GM12864 (cell line): ENCODE measurements at regions not wholly inside any gene's neighbourhood (a gene's known extent, or its start where the extent isn't known, plus 50 kb on each side); places are given as distances from the start of the nearest gene placed in this dataset.

ENCODE experiments used
- DNase-seq: peaks from one replicate; pipeline ENCODE4 v3.0.0-alpha.2; 2011; ENCODE audit warnings: low read depth
- H3K4me3 ChIP-seq: 2 replicates; pipeline ENCODE4 v1.5.1; 2011; ENCODE audit warnings: mild to moderate bottlenecking, low read depth, low read length, control low read depth
- TF ChIP-seq, protein P1 (sequence below): IDR thresholded peaks from 2 replicates; pipeline ENCODE4 v1.5.1; 2011; ENCODE audit warnings: low read depth, mild to moderate bottlenecking, moderate library complexity, low read length, control low read depth, inconsistent platforms; ENCODE audit errors: missing control alignments

DNA sequence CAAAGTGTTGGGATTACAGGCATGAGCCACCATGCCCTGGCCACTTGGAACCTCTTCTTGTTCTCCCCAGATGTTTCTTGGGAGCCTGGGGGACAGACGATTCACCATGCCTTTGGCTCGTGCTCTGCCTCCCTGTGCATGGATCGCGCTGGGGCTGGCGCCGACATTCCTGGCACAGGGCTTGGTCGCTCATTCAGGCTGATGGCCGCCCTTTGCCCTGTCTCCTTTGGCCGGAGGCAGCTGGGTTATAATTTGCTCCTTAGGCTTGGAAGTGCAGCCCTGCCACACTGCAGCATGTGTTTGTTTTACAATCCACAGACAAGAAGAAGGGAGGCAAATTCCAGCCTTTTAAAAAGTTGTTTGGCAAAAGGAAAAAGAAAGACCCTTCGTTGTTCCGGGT lies 115.3 kb downstream of the AASDH start:
- no peak for DNase-seq

DNA sequence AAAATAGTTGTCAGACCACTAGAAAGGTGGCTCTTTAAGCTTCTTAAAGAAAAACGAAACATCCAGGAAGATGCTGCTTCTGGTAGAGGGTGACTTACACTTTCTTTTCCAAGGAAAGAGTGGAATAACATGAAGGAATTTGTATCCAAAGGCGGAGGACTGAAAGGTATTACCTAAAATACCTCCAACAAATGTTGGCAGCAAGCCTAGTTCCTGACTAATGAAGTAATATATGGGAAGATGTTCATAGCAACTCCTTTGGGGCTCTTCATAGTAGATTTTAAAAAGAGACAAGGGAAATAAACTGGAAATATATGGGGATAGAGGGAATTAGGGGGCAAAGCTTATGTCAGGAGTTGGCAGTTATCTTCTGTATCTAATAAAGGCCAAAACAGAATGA lies 116.2 kb downstream of the AASDH start:
- no peak overlapping the region for H3K4me3 ChIP-seq
- no peak for DNase-seq
- TF ChIP-seq, protein P1, sequence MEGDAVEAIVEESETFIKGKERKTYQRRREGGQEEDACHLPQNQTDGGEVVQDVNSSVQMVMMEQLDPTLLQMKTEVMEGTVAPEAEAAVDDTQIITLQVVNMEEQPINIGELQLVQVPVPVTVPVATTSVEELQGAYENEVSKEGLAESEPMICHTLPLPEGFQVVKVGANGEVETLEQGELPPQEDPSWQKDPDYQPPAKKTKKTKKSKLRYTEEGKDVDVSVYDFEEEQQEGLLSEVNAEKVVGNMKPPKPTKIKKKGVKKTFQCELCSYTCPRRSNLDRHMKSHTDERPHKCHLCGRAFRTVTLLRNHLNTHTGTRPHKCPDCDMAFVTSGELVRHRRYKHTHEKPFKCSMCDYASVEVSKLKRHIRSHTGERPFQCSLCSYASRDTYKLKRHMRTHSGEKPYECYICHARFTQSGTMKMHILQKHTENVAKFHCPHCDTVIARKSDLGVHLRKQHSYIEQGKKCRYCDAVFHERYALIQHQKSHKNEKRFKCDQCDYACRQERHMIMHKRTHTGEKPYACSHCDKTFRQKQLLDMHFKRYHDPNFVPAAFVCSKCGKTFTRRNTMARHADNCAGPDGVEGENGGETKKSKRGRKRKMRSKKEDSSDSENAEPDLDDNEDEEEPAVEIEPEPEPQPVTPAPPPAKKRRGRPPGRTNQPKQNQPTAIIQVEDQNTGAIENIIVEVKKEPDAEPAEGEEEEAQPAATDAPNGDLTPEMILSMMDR = no peak

More for the DNA sequence above, 115.3 kb downstream of the AASDH start:
- TF ChIP-seq, protein P1 = no peak
- H3K4me3 ChIP-seq = no peak overlapping the region

GRCh38 chr4:56267558-56267957 lies 119.7 kb downstream of the AASDH start:
- no peak overlapping the region for H3K4me3 ChIP-seq
- TF ChIP-seq, protein P1 = no peak
- no peak for DNase-seq

DNA sequence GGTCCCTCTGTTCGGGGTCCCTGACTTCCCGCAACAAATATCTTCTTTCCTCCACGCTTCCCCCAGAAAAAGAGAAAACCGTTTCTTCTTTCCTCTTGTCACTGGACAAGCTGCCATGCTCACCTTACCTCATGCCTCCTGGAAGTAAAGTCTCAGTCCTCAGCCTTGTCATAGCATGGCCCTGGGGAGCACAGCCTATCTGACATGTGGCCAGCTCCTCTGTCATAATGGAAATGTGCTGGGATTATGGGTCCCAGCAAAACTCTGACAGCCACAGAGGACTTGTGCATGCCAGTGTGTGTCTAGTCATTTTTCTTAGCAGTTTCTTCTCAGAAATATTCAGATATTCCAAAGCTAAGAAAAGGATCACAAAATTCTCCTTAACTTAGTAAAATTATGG lies 122.4 kb downstream of the AASDH start:
- no peak overlapping the region for H3K4me3 ChIP-seq
- no peak for DNase-seq
- TF ChIP-seq, protein P1 = no peak

GRCh38 chr4:56261027-56261426 lies 126.3 kb downstream of the AASDH start:
- H3K4me3 ChIP-seq = no peak overlapping the region
- TF ChIP-seq, protein P1 = no peak
- peak; percentile 30 for DNase-seq

GRCh38 chr4:56260320-56260719 lies 127.0 kb downstream of the AASDH start:
- no peak overlapping the region for H3K4me3 ChIP-seq
- DNase-seq = no peak
- TF ChIP-seq, protein P1 = no peak

DNA sequence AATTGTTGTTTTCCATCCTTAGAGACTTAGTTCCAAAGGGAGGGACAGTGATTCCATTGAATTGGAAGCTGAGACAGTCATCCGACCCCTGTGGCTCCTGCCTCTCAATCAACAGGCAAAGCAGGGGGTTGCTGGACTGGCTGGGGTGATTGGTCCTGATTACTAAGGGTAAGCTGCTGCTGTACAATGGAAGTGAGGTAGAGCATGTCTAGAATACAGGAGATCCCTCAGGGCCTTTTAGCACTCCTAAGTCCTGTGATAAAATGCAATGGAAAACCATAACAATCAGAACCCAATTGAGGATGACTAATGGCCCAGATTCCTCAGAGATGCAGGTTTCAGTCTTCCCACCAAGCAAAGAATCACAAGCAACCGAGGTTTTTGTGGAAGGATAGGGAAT lies 127.6 kb downstream of the AASDH start:
- DNase-seq = no peak
- no peak overlapping the region for H3K4me3 ChIP-seq
- TF ChIP-seq, protein P1 = no peak
